HepG2 (cell line): ENCODE measurements at regions not wholly inside any gene's neighbourhood (a gene's known extent, or its start where the extent isn't known, plus 50 kb on each side); places are given as distances from the start of the nearest gene placed in this dataset.

Experiments used
- RORA ChIP-seq: sonication (generic); formaldehyde crosslinking; IDR thresholded peaks from 2 replicates; pipeline ENCODE4 v1.5.0; 2020; ENCODE audit warnings: mild to moderate bottlenecking, missing genetic modification reagents, moderate library complexity
- TF ChIP-seq, protein P1 (sequence below): sonication (generic); formaldehyde crosslinking; IDR thresholded peaks from 2 replicates; pipeline ENCODE4 v1.4.0; 2020; ENCODE audit warnings: missing genetic modification reagents

DNA sequence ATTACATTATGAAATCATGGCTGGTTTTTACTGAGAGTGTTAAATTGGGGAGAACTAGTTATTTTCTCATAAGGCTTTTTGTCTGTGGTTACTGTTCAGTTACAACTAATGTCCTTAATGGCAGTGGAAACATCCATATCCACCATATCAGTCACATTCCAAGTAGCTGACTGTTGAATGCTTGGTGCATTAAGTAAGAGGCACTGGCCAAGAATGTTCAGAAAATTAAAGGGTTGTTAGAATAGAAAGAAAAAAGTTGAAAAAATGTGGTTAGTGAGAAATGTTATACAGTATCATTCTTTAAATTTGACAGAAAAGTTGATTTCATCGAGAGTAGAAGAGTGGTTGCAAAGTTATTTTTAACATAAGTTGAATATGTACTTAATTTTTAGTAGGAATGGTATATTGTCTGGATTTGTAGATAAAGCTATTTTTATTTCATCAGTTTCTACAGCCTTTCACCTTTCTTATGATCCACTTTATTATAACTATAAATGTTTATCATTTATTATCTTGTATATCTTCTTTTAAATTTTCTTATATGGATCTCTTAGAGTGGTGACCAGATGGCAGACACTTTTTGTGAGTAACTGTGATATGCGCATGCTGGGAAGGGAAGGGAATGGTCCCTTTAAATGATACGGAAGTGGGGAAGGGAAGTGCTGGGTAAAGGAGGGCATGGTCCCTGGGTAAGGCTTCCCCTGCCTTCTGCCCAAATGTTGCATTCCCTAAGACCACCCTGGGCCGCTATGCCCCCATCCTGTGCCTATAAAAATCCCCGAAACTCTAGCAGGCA lies 2407.1 kb downstream of the ARAP2 start:
- TF ChIP-seq RORA, result no peak
- TF ChIP-seq, protein P1, sequence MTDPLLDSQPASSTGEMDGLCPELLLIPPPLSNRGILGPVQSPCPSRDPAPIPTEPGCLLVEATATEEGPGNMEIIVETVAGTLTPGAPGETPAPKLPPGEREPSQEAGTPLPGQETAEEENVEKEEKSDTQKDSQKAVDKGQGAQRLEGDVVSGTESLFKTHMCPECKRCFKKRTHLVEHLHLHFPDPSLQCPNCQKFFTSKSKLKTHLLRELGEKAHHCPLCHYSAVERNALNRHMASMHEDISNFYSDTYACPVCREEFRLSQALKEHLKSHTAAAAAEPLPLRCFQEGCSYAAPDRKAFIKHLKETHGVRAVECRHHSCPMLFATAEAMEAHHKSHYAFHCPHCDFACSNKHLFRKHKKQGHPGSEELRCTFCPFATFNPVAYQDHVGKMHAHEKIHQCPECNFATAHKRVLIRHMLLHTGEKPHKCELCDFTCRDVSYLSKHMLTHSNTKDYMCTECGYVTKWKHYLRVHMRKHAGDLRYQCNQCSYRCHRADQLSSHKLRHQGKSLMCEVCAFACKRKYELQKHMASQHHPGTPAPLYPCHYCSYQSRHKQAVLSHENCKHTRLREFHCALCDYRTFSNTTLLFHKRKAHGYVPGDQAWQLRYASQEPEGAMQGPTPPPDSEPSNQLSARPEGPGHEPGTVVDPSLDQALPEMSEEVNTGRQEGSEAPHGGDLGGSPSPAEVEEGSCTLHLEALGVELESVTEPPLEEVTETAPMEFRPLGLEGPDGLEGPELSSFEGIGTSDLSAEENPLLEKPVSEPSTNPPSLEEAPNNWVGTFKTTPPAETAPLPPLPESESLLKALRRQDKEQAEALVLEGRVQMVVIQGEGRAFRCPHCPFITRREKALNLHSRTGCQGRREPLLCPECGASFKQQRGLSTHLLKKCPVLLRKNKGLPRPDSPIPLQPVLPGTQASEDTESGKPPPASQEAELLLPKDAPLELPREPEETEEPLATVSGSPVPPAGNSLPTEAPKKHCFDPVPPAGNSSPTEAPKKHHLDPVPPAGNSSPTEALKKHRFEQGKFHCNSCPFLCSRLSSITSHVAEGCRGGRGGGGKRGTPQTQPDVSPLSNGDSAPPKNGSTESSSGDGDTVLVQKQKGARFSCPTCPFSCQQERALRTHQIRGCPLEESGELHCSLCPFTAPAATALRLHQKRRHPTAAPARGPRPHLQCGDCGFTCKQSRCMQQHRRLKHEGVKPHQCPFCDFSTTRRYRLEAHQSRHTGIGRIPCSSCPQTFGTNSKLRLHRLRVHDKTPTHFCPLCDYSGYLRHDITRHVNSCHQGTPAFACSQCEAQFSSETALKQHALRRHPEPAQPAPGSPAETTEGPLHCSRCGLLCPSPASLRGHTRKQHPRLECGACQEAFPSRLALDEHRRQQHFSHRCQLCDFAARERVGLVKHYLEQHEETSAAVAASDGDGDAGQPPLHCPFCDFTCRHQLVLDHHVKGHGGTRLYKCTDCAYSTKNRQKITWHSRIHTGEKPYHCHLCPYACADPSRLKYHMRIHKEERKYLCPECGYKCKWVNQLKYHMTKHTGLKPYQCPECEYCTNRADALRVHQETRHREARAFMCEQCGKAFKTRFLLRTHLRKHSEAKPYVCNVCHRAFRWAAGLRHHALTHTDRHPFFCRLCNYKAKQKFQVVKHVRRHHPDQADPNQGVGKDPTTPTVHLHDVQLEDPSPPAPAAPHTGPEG, result no peak
